Heart right ventricle (tissue), 16 donors: ENCODE measurements at regions not wholly inside any gene's neighbourhood (a gene's known extent, or its start where the extent isn't known, plus 50 kb on each side); places are given as distances from the start of the nearest gene placed in this dataset.

ENCODE experiments used
- ATAC-seq, 8 donors: fragments of 200-7000 bp; cut with Tn5 transposase; one replicate each; pipeline ENCODE4 v1.9.1; 2020; ENCODE audit warnings: mild to moderate bottlenecking in 8 of 8, moderate library complexity in 8 of 8, moderate number of reproducible peaks in 1 of 8
- DNase-seq, 2 donors: peaks; one replicate each; pipeline ENCODE4 v3.0.0-alpha.2; 2020
- H3K27ac ChIP-seq, 10 donors: fragments of 200-600 bp; sonication (generic) in 2 of 10; one replicate each; pipeline versions ENCODE4 v1.5.0 to v1.8.0; 2020 to 2022; ENCODE audit warnings: mild to moderate bottlenecking in 3 of 10
- H3K27me3 ChIP-seq, 7 donors: fragments of 200-600 bp; one replicate each; pipeline ENCODE4 v1.8.0; 2021 to 2022; ENCODE audit warnings: mild to moderate bottlenecking in 2 of 7
- H3K36me3 ChIP-seq, 9 donors: fragments of 200-600 bp; sonication (generic) in 1 of 9; one replicate each; pipeline versions ENCODE4 v1.5.0 to v1.8.0; 2020 to 2022; ENCODE audit warnings: mild to moderate bottlenecking in 2 of 9
- H3K4me1 ChIP-seq, 9 donors: fragments of 200-600 bp; sonication (generic) in 1 of 9; one replicate each; pipeline versions ENCODE4 v1.5.0 to v1.8.0; 2020 to 2022; ENCODE audit warnings: mild to moderate bottlenecking in 4 of 9
- H3K4me3 ChIP-seq, 10 donors: fragments of 200-600 bp; sonication (generic) in 2 of 10; one replicate each; pipeline versions ENCODE4 v1.5.0 to v1.8.0; 2020 to 2022; ENCODE audit warnings: mild to moderate bottlenecking in 7 of 10, moderate library complexity in 2 of 10
- H3K9me3 ChIP-seq, 11 donors: fragments of 200-600 bp in 10 of 11; sonication (generic) in 2 of 11; one replicate each; pipeline versions ENCODE4 v1.5.0 to v1.8.0; 2013 to 2022; ENCODE audit warnings: mild to moderate bottlenecking in 2 of 11, control low read depth in 1 of 11, moderate library complexity in 1 of 11
- WGBS, 2 donors: extraction: QIAGEN DNeasy Blood & Tissue Kit; methylation state at CpG; one replicate each; pipeline ENCODE4 v1.1.7; 2013; ENCODE audit warnings: inconsistent platforms in 1 of 2; 5-methylcytosine and 5-hydroxymethylcytosine counted together
- intact Hi-C, 10 donors: fragments of 100-400 bp; cut with DNase I; formaldehyde crosslinking; loops; one replicate each; pipeline versions ENCODE4 v1.11.1 to v1.14.2; 2022
- TF ChIP-seq, protein P1 (sequence below), 9 donors: fragments of 200-600 bp; sonication (generic) in 2 of 9; IDR thresholded peaks; one replicate each; pipeline versions ENCODE4 v1.5.0 to v1.8.0; 2021 to 2022; ENCODE audit warnings: antibody characterized with exemption in 9 of 9, mild to moderate bottlenecking in 5 of 9, moderate library complexity in 1 of 9
- donor health status: Arrhythmogenic right ventricular cardiomyopathy.
- donor health status: ischemic (EF 13 %, LVEDD 7.1; RV severe dilation, severe dysfunction).
- donor health status: healthy with polysubstance abuse.
- donor health status: DM: no; HTN: yes; CAD: no.
- donor health status: DM: no; HTN: no; CAD: no.
- donor health status: ischemic (EF 25% LVEDD 6.9; RV normal size, moderate dysfunction).
- donor health status: ischemic (EF 25% LVEDD 5.7; RV mildly dilated, moderate dysfunction).
- donor health status: healthy.
- donor health status: DM: yes; HTN: yes; CAD: no.
- donor health status: Ischemic cardiomyopathy.
- donor health status: ischemic (EF 35%, LVEDD 5.7; RV mildly dilated, moderate dysfunction).
- donor health status: nonischemic (EF 11% LVEDD 7.7; RV severe dilation, severe dysfunction).
- donor health status: DM: yes; HTN: yes; CAD: no.
- donor health status: PGD.
- donor health status: ischemic (EF 29% LVEDD 5.4; RV normal size, mild dysfunction).
- donor health status: nonischemic (EF 23%, LVEDD 6.1; RV moderate dilation, normal function).

DNA sequence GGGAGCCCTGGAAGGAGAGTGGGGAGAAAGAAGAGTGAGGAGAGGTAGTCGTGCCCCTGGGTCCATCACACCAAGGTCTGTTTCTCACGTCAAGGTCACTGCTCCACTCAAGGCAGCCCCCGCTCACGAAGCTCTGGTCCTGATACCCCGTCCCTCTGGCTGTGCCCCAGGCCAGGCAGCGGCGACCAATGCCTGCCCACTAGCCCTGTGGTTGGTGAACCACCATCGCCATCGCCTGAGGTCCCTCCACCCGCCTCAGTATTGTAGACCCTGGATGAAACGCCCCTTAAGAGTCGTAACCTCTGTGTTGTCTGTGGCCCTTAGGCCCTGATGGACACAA is 378.3 kb upstream of the MYT1L start:
- H3K36me3 ChIP-seq: no peaks in the 10 kb centered on the region
- no peak overlapping the region for H3K27ac ChIP-seq
- DNase-seq: no peak
- no peak for ATAC-seq
- no peak overlapping the region for H3K4me3 ChIP-seq
- peaks cover 0 to 6% (median 0%) of the 10 kb centered on the region in 9 donors for H3K4me1 ChIP-seq
- peaks cover 0 to 64% (median 42%) of the 10 kb centered on the region in 7 donors for H3K27me3 ChIP-seq
- intact Hi-C loops: no loop called here
- 84 to 88% methylated on average over 12 of the region's 12 CpGs for WGBS, 2 donors
- no peaks in the 10 kb centered on the region for H3K9me3 ChIP-seq
- TF ChIP-seq, protein P1, sequence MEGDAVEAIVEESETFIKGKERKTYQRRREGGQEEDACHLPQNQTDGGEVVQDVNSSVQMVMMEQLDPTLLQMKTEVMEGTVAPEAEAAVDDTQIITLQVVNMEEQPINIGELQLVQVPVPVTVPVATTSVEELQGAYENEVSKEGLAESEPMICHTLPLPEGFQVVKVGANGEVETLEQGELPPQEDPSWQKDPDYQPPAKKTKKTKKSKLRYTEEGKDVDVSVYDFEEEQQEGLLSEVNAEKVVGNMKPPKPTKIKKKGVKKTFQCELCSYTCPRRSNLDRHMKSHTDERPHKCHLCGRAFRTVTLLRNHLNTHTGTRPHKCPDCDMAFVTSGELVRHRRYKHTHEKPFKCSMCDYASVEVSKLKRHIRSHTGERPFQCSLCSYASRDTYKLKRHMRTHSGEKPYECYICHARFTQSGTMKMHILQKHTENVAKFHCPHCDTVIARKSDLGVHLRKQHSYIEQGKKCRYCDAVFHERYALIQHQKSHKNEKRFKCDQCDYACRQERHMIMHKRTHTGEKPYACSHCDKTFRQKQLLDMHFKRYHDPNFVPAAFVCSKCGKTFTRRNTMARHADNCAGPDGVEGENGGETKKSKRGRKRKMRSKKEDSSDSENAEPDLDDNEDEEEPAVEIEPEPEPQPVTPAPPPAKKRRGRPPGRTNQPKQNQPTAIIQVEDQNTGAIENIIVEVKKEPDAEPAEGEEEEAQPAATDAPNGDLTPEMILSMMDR (IDR thresholded peaks at IDR 0.05): no peak

DNA sequence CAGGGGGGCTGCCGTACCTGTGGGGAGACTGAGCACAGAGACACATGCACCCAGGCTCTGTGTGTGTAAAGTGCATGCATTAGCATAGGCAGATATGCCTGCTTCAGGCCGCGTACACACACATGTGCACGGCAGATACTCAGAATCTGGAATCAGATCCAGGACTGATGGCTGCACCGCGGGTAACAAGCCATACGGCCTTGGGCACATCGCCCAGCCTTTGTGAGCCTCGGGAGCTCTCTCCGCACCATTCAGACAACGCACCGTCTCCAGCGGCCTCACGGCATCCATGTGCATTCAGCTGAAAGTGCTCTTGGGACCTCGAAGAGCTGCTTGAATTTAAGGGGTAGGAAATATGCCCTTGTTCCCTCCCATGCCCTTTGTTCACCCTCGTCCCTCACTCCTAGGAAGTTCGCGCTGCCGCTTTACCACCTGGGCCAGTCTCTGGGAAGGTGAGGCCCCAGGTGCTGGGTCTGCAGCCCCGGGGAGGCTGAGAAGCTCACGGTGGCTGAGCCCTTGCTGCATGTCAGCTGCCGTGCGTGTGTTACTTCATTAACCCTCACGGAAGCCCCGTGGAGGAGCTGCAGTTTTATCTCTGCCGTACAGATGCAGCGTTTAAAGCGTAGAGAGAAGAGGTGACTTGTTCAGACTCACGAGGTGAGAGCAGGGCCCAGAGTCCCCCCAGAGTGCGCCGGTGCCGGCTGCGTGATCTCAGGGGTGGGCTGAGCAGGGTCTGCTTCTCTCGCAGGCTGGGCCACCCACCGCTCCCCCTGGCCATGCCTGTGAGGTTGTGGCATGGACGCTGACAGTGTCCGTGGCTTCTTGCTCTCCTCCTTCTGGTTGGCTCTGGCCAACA is 377.7 kb upstream of the MYT1L start:
- H3K9me3 ChIP-seq: no peaks in the 10 kb centered on the region
- intact Hi-C loops: no loop called here
- DNase-seq: no peak
- peaks cover 0 to 9% (median 0%) of the 10 kb centered on the region in 9 donors for H3K4me1 ChIP-seq
- 80 to 81% methylated on average over 37 of the region's 37 CpGs for WGBS, 2 donors
- TF ChIP-seq, protein P1 (IDR thresholded peaks at IDR 0.05): no peak
- no peak overlapping the region for H3K4me3 ChIP-seq
- no peak overlapping the region for H3K27ac ChIP-seq
- no peak for ATAC-seq
- H3K36me3 ChIP-seq: no peaks in the 10 kb centered on the region
- peaks cover 0 to 62% (median 42%) of the 10 kb centered on the region in 7 donors for H3K27me3 ChIP-seq

DNA sequence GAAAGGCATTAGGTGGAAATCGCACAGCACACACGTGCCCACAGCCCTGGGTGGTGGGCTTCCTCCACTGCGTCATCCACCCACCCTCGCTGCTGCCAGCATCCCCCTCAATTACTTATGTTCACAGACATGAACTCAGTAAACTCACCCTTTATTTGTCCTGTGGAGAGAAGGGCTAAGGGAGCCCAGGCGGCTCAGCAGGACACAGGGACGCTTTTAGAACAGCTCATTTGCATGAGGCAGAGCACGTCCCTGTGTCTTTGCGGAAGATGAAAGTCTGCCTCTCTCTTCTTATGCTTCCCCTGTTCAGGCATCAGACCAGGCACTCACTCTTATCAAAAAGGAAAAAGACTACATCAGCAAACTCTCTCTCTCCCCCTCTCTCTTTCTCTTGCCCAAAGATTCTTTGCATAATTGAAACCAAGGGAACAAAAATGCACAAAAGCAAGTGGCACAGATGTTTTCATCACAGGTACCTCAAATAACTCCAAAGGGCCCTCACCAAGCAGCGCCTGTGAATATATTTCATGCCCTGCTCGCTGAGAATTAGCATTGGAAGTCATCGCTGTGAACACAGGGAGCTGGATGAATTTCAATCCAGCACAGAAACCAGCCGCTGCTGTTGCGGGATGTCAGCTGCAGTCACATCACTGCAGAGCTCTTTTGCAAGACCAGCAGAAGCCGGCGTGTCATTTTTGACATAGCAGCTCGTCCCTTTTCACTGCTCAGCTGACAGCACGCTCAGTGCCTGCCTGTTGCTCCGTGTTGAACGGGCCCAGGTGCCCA is 376.3 kb upstream of the MYT1L start:
- 48 to 52% methylated on average over 19 of the region's 19 CpGs for WGBS, 2 donors
- peaks cover 0 to 61% (median 34%) of the 10 kb centered on the region in 7 donors for H3K27me3 ChIP-seq
- TF ChIP-seq, protein P1 (IDR thresholded peaks at IDR 0.05): no peak
- H3K4me1 ChIP-seq: peaks cover 0 to 9% (median 0%) of the 10 kb centered on the region in 9 donors
- H3K4me3 ChIP-seq: no peak overlapping the region
- no peak for ATAC-seq
- no peak for DNase-seq
- intact Hi-C loops: no loop called here
- no peaks in the 10 kb centered on the region for H3K36me3 ChIP-seq
- H3K9me3 ChIP-seq: no peaks in the 10 kb centered on the region
- no peak overlapping the region for H3K27ac ChIP-seq

DNA sequence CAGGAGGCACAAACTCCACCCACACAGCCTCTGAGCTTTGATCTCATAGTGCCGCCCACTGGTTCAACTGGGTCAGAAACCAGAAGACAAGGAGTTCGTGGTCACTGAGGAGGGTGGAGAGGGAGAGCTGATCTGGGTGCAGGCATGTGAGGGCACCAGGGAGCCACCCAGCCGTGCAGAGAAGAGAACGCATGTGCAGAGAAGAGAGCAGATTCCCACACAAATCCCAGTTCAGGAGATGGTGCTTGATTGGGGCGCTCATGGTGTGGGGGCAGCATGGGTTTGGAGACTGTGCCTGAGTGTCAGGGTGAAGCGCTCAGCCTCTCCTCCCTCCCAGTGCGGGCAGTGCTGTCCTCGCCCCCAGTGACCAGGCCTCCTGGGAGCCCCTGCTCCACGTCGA is 375.2 kb upstream of the MYT1L start:
- DNase-seq (no peak), ATAC-seq (no peak)
- H3K27ac ChIP-seq: no peak overlapping the region
- WGBS, 2 donors: 55 to 67% methylated on average over 10 of the region's 10 CpGs
- no peak overlapping the region for H3K4me3 ChIP-seq
- TF ChIP-seq, protein P1 (IDR thresholded peaks at IDR 0.05): no peak
- H3K27me3 ChIP-seq: peaks cover 0 to 61% (median 32%) of the 10 kb centered on the region in 7 donors
- no peaks in the 10 kb centered on the region for H3K36me3 ChIP-seq
- peaks cover 0 to 9% (median 0%) of the 10 kb centered on the region in 9 donors for H3K4me1 ChIP-seq
- intact Hi-C loops: no loop called here
- no peaks in the 10 kb centered on the region for H3K9me3 ChIP-seq
